HepG2 (cell line): ENCODE measurements at regions not wholly inside any gene's neighbourhood (a gene's known extent, or its start where the extent isn't known, plus 50 kb on each side); places are given as distances from the start of the nearest gene placed in this dataset.

Experiments
- ATAC-seq: fragments of 200-7000 bp; cut with Tn5 transposase; 3 replicates; pipeline ENCODE4 v1.9.1; 2020; ENCODE audit warnings: mild to moderate bottlenecking, moderate library complexity
- BruUV-seq: library from RNA; stranded (reverse); fragments of 400-500 nt; replicated peaks from 2 replicates; lab custom pipeline; 2021; lab: Mats Ljungman, UMichigan
- CTCF ChIA-PET: fragments of 300-600 bp; formaldehyde crosslinking; extraction: SDS; loops from one replicate; lab custom pipeline; 2021; ENCODE audit warnings: low total read pairs, inconsistent platforms, low intra/inter-chr PET ratio; lab: Yijun Ruan, JAX
- POLR2A ChIA-PET: fragments of 350-600 bp; sonication (Branson Sonifier 250); formaldehyde crosslinking; loops from one replicate; lab custom pipeline; 2020; ENCODE audit warnings: antibody characterized with exemption, inconsistent platforms; lab: Yijun Ruan, JAX
- DNase-seq: peaks from one replicate; pipeline ENCODE4 v3.0.0-alpha.2; 2015; ENCODE audit warnings: low spot score
- FAIRE-seq: peaks from 3 replicates; lab custom pipeline; 2011; peaks lifted over from hg19 to GRCh38; lab: Jason Lieb, UNC
- H2AFZ ChIP-seq: one replicate; pipeline ENCODE4 v1.6.1; 2011; ENCODE audit warnings: low read length, inconsistent platforms
- H3K27ac ChIP-seq: fragments of 300-600 bp; 3 replicates; pipeline ENCODE4 v1.8.0; 2011; ENCODE audit warnings: mixed run types, mild to moderate bottlenecking, mixed read lengths, low read length, inconsistent platforms; ENCODE audit not compliant: insufficient read depth; ENCODE audit errors: extremely low read length
- H3K27me3 ChIP-seq, 2 experiments: fragments of 200-600 bp in 1 of 2; 2 replicates in 1 of 2; 3 replicates in 1 of 2; pipeline versions ENCODE4 v1.6.0 to v1.8.0; 2011; ENCODE audit warnings: low read length in 2 of 2, mild to moderate bottlenecking in 2 of 2, moderate library complexity in 2 of 2, inconsistent platforms in 1 of 2; ENCODE audit not compliant: insufficient read depth in 2 of 2, control insufficient read depth in 1 of 2
- H3K36me3 ChIP-seq, 2 experiments: fragments of 200-600 bp in 1 of 2; replicated peaks in 1 of 2; 2 replicates in 1 of 2; 3 replicates in 1 of 2; pipeline versions ENCODE4 v1.5.1 to v1.8.0; 2011; ENCODE audit warnings: low read length in 2 of 2, inconsistent platforms in 1 of 2; ENCODE audit not compliant: insufficient read depth in 2 of 2, control insufficient read depth in 1 of 2
- H3K4me1 ChIP-seq: 2 replicates; pipeline ENCODE4 v1.5.1; 2012; ENCODE audit warnings: low read length, inconsistent platforms; ENCODE audit not compliant: insufficient read depth
- H3K4me2 ChIP-seq: 2 replicates; pipeline ENCODE4 v1.6.0; 2011; ENCODE audit warnings: low read depth, low read length, inconsistent platforms
- H3K4me3 ChIP-seq, 3 experiments: fragments of 200-600 bp in 1 of 3; sonication (generic), shearing (Covaris generic) in 1 of 3; replicated peaks in 1 of 3; 2 replicates each; pipeline ENCODE4 v1.5.1; 2011 to 2016; ENCODE audit warnings: low read length in 3 of 3, inconsistent platforms in 2 of 3, low read depth in 2 of 3, mild to moderate bottlenecking in 2 of 3, control low read depth in 1 of 3, mixed read lengths in 1 of 3; ENCODE audit not compliant: insufficient read depth in 1 of 3
- H3K79me2 ChIP-seq: one replicate; pipeline ENCODE4 v1.6.1; 2011; ENCODE audit warnings: low read length, inconsistent platforms; ENCODE audit not compliant: insufficient read depth
- H3K9ac ChIP-seq: 2 replicates; pipeline ENCODE4 v1.6.0; 2011; ENCODE audit warnings: mild to moderate bottlenecking, low read depth, low read length, inconsistent platforms; ENCODE audit not compliant: insufficient read depth
- H3K9me3 ChIP-seq: 2 replicates; pipeline ENCODE4 v1.5.1; 2012; ENCODE audit warnings: mild to moderate bottlenecking, low read length
- H4K20me1 ChIP-seq: 2 replicates; pipeline ENCODE4 v1.6.0; 2011; ENCODE audit warnings: inconsistent platforms, mild to moderate bottlenecking, low read length, moderate library complexity; ENCODE audit not compliant: insufficient read depth
- DR1 ChIP-seq: sonication (generic); formaldehyde crosslinking; IDR thresholded peaks from 2 replicates; pipeline ENCODE4 v1.8.0; 2021; ENCODE audit warnings: mild to moderate bottlenecking, missing genetic modification reagents, inconsistent platforms
- GATAD2A ChIP-seq: IDR thresholded peaks from 2 replicates; pipeline ENCODE4 v1.6.1; 2016
- ISL2 ChIP-seq: sonication (generic); formaldehyde crosslinking; IDR thresholded peaks from 2 replicates; pipeline ENCODE4 v1.5.0; 2020; ENCODE audit warnings: missing genetic modification reagents
- MXD1 ChIP-seq: sonication (generic); formaldehyde crosslinking; IDR thresholded peaks from 2 replicates; pipeline ENCODE4 v1.4.0; 2020; ENCODE audit warnings: mild to moderate bottlenecking, missing genetic modification reagents
- NR2F6 ChIP-seq, 2 experiments: IDR thresholded peaks; 2 replicates each; pipeline ENCODE4 v1.6.1; 2016; ENCODE audit warnings: antibody characterized with exemption in 1 of 2, mild to moderate bottlenecking in 1 of 2
- TBX3 ChIP-seq: fragments of 450-650 bp; IDR thresholded peaks from 2 replicates; pipeline ENCODE4 v1.6.1; 2017; ENCODE audit warnings: antibody characterized with exemption, mild to moderate bottlenecking, inconsistent platforms, borderline replicate concordance
- WGBS: methylation state at CpG from one replicate; pipeline ENCODE4 v1.1.6; 2017; ENCODE audit warnings: low lambda C conversion rate; 5-methylcytosine and 5-hydroxymethylcytosine counted together
- in situ Hi-C: cut with HindIII; loops from 2 replicates; pipeline ENCODE4 v1.10.0; 2017; ENCODE audit warnings: low pct_unique_long_range_greater_than_20kb; ENCODE audit not compliant: extremely low pct_ligation_motif_present
- intact Hi-C: fragments of 100-400 bp; cut with micrococcal nuclease; formaldehyde crosslinking; loops from one replicate; pipeline ENCODE4 v1.10.0; 2022; ENCODE audit not compliant: unreplicated experiment
- TF ChIP-seq, protein P1 (sequence below): sonication (generic); formaldehyde crosslinking; IDR thresholded peaks from 2 replicates; pipeline ENCODE4 v1.5.0; 2020; ENCODE audit warnings: missing genetic modification reagents
- TF ChIP-seq, protein P2 (sequence below): sonication (generic); formaldehyde crosslinking; IDR thresholded peaks from 2 replicates; pipeline ENCODE4 v1.4.0; 2020; ENCODE audit warnings: missing genetic modification reagents

DNA sequence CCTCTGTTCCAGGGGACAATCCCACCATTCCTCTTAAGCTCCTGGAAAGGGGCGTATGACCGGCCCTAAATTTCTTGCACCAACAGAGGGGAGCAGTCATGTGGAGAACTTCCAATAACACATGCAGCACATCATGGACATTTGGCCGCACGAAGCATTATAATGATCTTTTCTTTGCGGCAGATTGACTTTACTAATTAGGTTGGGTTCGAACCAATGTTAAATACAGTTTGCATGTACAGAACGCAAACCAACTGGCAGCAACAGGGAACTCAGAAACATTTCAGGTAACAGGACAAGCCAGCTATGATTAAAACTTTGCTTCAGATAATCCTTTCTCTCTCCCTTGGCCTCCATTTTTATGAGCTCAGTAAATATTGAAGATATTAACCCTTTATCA lies 100.8 kb upstream of the ADPGK start:
- no peak for ATAC-seq
- CTCF ChIA-PET: no interaction called here

More for the DNA sequence above, 100.8 kb upstream of the ADPGK start:
- WGBS: 57% methylated on average over 7 of the region's 7 CpGs
- Histone ChIP-seq H3K9me3 (peaks cover 10% of the 10 kb centered on the region), H3K4me2 (no peak overlapping the region), H3K27ac (no peak overlapping the region), H3K36me3 (no peaks in the 10 kb centered on the region), H3K27me3 (no peaks in the 10 kb centered on the region; a peak in 1 of 5 replicates), H3K4me3 (no peak overlapping the region)
- no TSS peak for BruUV-seq
- in situ Hi-C loops: no loop called here
- TF ChIP-seq NR2F6 (IDR thresholded peaks at IDR 0.05) (no peak), NR2F6 (CRISPR knock-in tag; IDR thresholded peaks at IDR 0.05) (no peak), GATAD2A (CRISPR knock-in tag) (no peak), DR1 (no peak), TBX3 (no peak), ISL2 (CRISPR knock-in tag) (no peak), MXD1 (CRISPR knock-in tag) (no peak)
- TF ChIP-seq, protein P1, sequence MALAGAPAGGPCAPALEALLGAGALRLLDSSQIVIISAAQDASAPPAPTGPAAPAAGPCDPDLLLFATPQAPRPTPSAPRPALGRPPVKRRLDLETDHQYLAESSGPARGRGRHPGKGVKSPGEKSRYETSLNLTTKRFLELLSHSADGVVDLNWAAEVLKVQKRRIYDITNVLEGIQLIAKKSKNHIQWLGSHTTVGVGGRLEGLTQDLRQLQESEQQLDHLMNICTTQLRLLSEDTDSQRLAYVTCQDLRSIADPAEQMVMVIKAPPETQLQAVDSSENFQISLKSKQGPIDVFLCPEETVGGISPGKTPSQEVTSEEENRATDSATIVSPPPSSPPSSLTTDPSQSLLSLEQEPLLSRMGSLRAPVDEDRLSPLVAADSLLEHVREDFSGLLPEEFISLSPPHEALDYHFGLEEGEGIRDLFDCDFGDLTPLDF (CRISPR knock-in tag): no peak
- TF ChIP-seq, protein P2, sequence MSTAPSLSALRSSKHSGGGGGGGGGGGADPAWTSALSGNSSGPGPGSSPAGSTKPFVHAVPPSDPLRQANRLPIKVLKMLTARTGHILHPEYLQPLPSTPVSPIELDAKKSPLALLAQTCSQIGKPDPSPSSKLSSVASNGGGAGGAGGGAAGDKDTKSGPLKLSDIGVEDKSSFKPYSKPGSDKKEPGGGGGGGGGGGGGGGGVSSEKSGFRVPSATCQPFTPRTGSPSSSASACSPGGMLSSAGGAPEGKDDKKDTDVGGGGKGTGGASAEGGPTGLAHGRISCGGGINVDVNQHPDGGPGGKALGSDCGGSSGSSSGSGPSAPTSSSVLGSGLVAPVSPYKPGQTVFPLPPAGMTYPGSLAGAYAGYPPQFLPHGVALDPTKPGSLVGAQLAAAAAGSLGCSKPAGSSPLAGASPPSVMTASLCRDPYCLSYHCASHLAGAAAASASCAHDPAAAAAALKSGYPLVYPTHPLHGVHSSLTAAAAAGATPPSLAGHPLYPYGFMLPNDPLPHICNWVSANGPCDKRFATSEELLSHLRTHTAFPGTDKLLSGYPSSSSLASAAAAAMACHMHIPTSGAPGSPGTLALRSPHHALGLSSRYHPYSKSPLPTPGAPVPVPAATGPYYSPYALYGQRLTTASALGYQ (CRISPR knock-in tag): no peak
- TF ChIP-seq, all 625 proteins: peak for 0
- intact Hi-C loops: no loop called here
- no peaks in the 10 kb centered on the region for H3K79me2 ChIP-seq
- H3K9ac ChIP-seq: no peak overlapping the region
- H4K20me1 ChIP-seq: no peaks in the 10 kb centered on the region
- DNase-seq (no peak), FAIRE-seq (no peak)
- H2AFZ ChIP-seq: no peak overlapping the region
- POLR2A ChIA-PET: no interaction called here
- no peaks in the 10 kb centered on the region for H3K4me1 ChIP-seq
